Peyer's patch (tissue), 4 donors: ENCODE measurements at regions not wholly inside any gene's neighbourhood (a gene's known extent, or its start where the extent isn't known, plus 50 kb on each side); places are given as distances from the start of the nearest gene placed in this dataset.

Experiments used
- CTCF ChIP-seq, 6 experiments: fragments of 450-650 bp in 4 of 6; fragments of 200-600 bp in 2 of 6; sonication (generic) in 1 of 6; IDR thresholded peaks; one replicate each; pipeline ENCODE4 v1.5.1; 2017 to 2019; ENCODE audit warnings: antibody characterized with exemption in 6 of 6, mild to moderate bottlenecking in 3 of 6, moderate library complexity in 1 of 6
- POLR2A ChIP-seq, 2 donors: fragments of 450-650 bp; IDR thresholded peaks; one replicate each; pipeline ENCODE4 v1.5.1; 2017; ENCODE audit warnings: antibody characterized with exemption in 2 of 2, mild to moderate bottlenecking in 2 of 2, moderate library complexity in 2 of 2

- TF ChIP-seq CTCF (IDR thresholded peaks at IDR 0.05) (no peak), POLR2A (IDR thresholded peaks at IDR 0.05) (no peak)
Observed at GRCh38 chr13:33710924-33711323, 107.0 kb upstream of the RFC3 start.
